SK-N-SH treated with all-trans-retinoic acid at 6 μM for 48 hours (cell line): ENCODE measurements at regions not wholly inside any gene's neighbourhood (a gene's known extent, or its start where the extent isn't known, plus 50 kb on each side); places are given as distances from the start of the nearest gene placed in this dataset.

ENCODE experiments used
- POU6F1 ChIP-seq: fragments of 250-450 bp; sonication (Bioruptor Pico); IDR thresholded peaks from 2 replicates; pipeline ENCODE4 v1.8.0; 2021; ENCODE audit warnings: low read depth, mild to moderate bottlenecking, moderate library complexity, borderline replicate concordance
- PPARA ChIP-seq: fragments of 250-450 bp; sonication (Bioruptor Pico); IDR thresholded peaks from 2 replicates; pipeline ENCODE4 v1.5.0; 2020; ENCODE audit warnings: mild to moderate bottlenecking, borderline replicate concordance
- RARB ChIP-seq: fragments of 250-450 bp; sonication (Bioruptor Pico); IDR thresholded peaks from 2 replicates; pipeline ENCODE4 v1.8.0; 2021; ENCODE audit warnings: mild to moderate bottlenecking, moderate library complexity
- SNAI2 ChIP-seq: fragments of 250-450 bp; sonication (Bioruptor Pico); IDR thresholded peaks from 2 replicates; pipeline ENCODE4 v1.5.0; 2020; ENCODE audit warnings: mild to moderate bottlenecking, moderate library complexity
- TCF4 ChIP-seq: fragments of 250-450 bp; sonication (Bioruptor Pico); IDR thresholded peaks from 2 replicates; pipeline ENCODE4 v1.8.0; 2021; ENCODE audit warnings: mild to moderate bottlenecking, moderate library complexity, borderline replicate concordance
- TOX ChIP-seq: fragments of 250-450 bp; sonication (Bioruptor Pico); IDR thresholded peaks from 2 replicates; pipeline ENCODE4 v1.8.0; 2021; ENCODE audit warnings: mild to moderate bottlenecking, moderate library complexity, borderline replicate concordance
- TSHZ2 ChIP-seq: fragments of 250-450 bp; sonication (Bioruptor Pico); IDR thresholded peaks from 2 replicates; pipeline ENCODE4 v1.5.0; 2020; ENCODE audit warnings: mild to moderate bottlenecking, moderate library complexity
- ZFP3 ChIP-seq: fragments of 250-450 bp; sonication (Bioruptor Pico); IDR thresholded peaks from 2 replicates; pipeline ENCODE4 v1.5.0; 2020; ENCODE audit warnings: mild to moderate bottlenecking, moderate library complexity
- ZFP30 ChIP-seq: fragments of 450-650 bp; formaldehyde crosslinking; IDR thresholded peaks from 2 replicates; pipeline ENCODE4 v1.5.0; 2022; ENCODE audit warnings: mild to moderate bottlenecking, moderate library complexity
- ZNF8 ChIP-seq: fragments of 450-650 bp; formaldehyde crosslinking; IDR thresholded peaks from 2 replicates; pipeline ENCODE4 v1.5.0; 2020; ENCODE audit warnings: mild to moderate bottlenecking, moderate library complexity
- TF ChIP-seq, protein P1 (sequence below): fragments of 250-450 bp; sonication (Bioruptor Pico); IDR thresholded peaks from 2 replicates; pipeline ENCODE4 v1.8.0; 2020; ENCODE audit warnings: mild to moderate bottlenecking, moderate library complexity, borderline replicate concordance
- TF ChIP-seq, protein P2 (sequence below): fragments of 250-450 bp; sonication (Bioruptor Pico); IDR thresholded peaks from 2 replicates; pipeline ENCODE4 v1.5.1; 2020; ENCODE audit warnings: low read depth, mild to moderate bottlenecking, moderate library complexity

GRCh38 chr12:45598336-45598735 lies 131.2 kb upstream of the ARID2 start:
- TF ChIP-seq, protein P1, sequence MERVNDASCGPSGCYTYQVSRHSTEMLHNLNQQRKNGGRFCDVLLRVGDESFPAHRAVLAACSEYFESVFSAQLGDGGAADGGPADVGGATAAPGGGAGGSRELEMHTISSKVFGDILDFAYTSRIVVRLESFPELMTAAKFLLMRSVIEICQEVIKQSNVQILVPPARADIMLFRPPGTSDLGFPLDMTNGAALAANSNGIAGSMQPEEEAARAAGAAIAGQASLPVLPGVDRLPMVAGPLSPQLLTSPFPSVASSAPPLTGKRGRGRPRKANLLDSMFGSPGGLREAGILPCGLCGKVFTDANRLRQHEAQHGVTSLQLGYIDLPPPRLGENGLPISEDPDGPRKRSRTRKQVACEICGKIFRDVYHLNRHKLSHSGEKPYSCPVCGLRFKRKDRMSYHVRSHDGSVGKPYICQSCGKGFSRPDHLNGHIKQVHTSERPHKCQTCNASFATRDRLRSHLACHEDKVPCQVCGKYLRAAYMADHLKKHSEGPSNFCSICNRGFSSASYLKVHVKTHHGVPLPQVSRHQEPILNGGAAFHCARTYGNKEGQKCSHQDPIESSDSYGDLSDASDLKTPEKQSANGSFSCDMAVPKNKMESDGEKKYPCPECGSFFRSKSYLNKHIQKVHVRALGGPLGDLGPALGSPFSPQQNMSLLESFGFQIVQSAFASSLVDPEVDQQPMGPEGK (CRISPR knock-in tag) = no peak
- TF ChIP-seq, protein P2, sequence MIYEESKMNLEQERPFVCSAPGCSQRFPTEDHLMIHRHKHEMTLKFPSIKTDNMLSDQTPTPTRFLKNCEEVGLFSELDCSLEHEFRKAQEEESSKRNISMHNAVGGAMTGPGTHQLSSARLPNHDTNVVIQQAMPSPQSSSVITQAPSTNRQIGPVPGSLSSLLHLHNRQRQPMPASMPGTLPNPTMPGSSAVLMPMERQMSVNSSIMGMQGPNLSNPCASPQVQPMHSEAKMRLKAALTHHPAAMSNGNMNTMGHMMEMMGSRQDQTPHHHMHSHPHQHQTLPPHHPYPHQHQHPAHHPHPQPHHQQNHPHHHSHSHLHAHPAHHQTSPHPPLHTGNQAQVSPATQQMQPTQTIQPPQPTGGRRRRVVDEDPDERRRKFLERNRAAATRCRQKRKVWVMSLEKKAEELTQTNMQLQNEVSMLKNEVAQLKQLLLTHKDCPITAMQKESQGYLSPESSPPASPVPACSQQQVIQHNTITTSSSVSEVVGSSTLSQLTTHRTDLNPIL (CRISPR knock-in tag) = no peak
- no peak for TF ChIP-seq ZFP3 (CRISPR knock-in tag)
- no peak for TF ChIP-seq TSHZ2 (CRISPR knock-in tag)
- no peak for TF ChIP-seq SNAI2 (CRISPR knock-in tag)
- TF ChIP-seq TCF4 = no peak
- no peak for TF ChIP-seq RARB (CRISPR knock-in tag)
- TF ChIP-seq ZFP30 = no peak
- TF ChIP-seq ZNF8 (CRISPR knock-in tag) = no peak
- TF ChIP-seq POU6F1 (CRISPR knock-in tag) = no peak
- no peak for TF ChIP-seq TOX (CRISPR knock-in tag)
- TF ChIP-seq PPARA (CRISPR knock-in tag) = no peak
